Stimulated activated CD8-positive, alpha-beta memory T cell treated with anti-CD3 and anti-CD28 coated beads, Interleukin-7, amount 100 ng/mL, for 48 hours (primary cell): ENCODE measurements at regions not wholly inside any gene's neighbourhood (a gene's known extent, or its start where the extent isn't known, plus 50 kb on each side); places are given as distances from the start of the nearest gene placed in this dataset.

Experiments used
- DNase-seq, 2 donors: peaks; one replicate each; pipeline ENCODE4 v3.0.0-alpha.2; 2020; ENCODE audit warnings: low read depth in 1 of 2; ENCODE audit errors: extremely low read depth in 1 of 2

GRCh38 chr14:36083317-36083716, 93.2 kb downstream of the PTCSC3 start:
- DNase-seq: no peak

- no peak for DNase-seq
Observed at GRCh38 chr14:36078080-36078479, 98.4 kb downstream of the PTCSC3 start.

DNA sequence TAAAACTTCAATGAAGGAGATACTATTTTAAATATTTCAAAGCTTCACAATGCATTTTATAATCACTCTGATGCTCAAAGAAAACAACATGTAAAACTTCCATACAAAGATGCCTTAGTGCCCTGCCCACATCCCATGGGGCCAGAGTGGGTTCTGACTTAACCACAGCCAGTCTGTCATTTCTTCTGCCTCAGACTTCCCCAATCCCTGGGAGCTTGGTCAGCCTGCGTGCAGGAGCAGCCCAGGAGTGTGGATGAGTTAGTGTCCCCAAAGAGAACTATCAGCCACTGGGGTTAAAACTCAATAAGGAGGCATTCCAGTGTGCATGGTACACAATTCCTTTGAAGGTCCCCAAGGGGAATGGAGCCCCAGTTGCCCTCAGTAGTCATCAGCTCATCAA, 100.3 kb downstream of the PTCSC3 start:
- DNase-seq: no peak

- no peak for DNase-seq
Observed at GRCh38 chr14:36075203-36075602, 101.3 kb downstream of the PTCSC3 start.

DNA sequence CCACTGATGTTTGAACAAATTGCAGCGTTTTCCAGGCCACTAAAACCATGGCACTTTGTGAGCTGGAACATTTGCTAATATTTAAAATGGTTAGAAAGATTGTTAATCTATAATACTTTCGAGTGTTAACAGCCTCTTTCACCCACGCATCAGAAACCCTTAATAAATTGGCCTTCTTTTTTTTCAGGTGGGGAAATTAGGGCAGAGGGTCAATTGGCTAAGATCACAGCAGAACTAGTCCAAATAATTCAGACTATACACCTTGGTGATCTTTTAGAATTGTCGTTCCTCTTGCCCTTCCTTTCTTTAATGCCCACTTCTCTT, 105.8 kb downstream of the PTCSC3 start:
- DNase-seq: no peak

DNA sequence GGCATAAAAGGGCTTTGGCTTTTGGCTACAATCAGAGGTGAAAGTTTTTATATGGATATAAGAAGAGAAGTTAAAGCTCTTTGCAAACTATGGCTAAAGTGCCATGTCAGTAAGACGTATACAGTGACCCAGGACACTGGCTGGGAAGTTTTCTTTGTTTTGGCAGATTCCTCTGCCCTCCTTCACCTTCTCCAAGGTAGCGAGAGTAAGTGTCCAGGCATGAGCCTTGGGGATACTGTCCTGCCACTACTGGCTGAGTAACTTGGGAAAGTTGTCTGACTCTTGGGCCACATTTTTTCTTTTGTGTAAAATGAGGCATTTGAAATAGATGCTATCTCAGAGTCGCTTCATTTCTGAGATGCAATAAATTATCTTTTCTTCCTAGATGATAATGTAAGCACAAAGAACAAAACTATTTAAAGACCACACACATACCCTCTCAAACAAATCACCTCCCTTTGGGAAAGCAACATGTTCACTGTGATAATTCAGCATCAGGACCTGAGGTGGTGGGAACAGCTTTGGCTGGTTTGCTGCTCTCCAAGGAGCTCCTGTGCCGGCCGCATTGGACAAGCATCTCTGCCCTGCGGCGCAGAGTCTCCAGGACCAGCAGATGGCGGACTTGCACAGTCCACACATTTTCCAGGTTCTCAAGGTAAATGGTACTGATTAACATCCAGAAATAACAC, 106.3 kb downstream of the PTCSC3 start:
- peak in 1 of 2 donors; percentile 11 for DNase-seq

- no peak for DNase-seq
Observed at GRCh38 chr14:36069535-36069900, 107.0 kb downstream of the PTCSC3 start.

DNA sequence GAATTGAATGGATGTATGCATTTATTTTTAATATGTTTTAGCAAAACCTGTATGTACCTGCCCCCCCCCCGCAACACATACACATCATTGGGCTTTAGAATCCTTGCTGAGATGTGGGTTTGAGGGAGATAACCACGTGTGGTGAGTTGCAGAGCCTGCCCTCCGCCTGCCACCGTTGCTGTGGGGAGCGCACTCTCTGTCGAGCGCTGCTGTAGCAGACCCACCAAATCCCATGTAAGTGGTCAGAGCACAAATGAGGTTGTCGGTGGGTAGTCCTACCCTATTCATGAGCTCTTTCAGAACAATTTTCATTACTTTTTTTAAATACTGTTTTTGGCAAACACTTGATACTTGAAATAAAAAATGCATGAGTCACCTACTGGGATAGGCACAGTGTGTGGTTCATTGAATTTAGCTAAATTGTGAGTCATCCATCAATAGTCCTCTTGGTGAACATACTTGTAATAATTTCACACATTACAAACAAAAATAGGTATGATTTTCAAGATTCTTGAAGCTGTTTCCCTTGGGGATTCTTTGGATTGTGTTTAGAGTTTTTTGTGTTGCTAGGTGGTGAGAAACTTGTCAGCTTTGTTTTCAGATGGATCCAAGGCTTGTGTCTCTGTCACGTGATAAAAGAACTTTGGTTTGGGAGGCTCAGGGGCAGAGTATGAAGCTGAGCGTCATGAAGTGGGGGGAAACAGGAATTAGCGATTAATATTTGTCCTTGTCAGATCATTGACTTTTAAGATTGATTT, 107.6 kb downstream of the PTCSC3 start:
- DNase-seq: no peak

DNA sequence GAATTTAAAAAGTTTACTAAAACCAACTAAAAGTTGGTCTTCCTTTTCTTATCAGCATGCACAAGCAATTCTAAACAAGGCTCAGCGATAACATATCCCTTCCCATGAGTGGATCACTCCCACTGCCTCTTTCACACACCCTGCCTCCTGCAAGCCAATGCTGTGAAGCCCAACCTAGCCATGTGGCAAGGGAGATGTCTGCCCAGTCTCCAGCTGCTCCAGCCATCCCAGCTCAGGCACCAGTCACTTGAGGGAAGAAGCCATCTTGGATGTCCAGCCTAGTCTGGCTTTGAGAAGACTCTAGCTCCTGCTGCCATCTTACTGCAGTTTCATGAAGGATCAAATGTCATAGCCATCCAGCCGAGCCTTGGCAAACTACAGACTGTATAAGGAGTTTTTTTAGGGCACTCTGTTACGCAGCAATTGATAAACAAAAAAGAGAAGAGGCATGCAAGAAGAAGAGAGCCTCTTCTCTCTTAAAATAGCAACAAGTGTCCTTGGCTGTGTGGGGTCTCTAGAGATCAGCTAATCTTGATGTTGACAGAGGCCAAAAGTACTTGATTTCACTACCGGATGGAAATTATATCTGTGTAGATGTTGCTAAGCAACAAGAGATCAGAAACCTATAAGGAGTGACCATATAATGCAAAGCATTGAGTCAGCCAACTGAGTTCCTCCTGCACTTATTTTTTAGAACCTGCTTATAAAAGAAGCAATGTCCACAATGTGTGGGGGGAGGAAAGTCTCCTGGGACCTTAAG, 108.9 kb downstream of the PTCSC3 start:
- DNase-seq: no peak

GRCh38 chr14:36066636-36067035, 109.9 kb downstream of the PTCSC3 start:
- no peak for DNase-seq

- no peak for DNase-seq
Observed at GRCh38 chr14:36065831-36066230, 110.7 kb downstream of the PTCSC3 start.

GRCh38 chr14:36059531-36059930, 117.0 kb downstream of the PTCSC3 start:
- DNase-seq: no peak

GRCh38 chr14:36057452-36058116, 118.9 kb downstream of the PTCSC3 start:
- no peak for DNase-seq

GRCh38 chr14:36056845-36057244, 119.7 kb downstream of the PTCSC3 start:
- no peak for DNase-seq

DNA sequence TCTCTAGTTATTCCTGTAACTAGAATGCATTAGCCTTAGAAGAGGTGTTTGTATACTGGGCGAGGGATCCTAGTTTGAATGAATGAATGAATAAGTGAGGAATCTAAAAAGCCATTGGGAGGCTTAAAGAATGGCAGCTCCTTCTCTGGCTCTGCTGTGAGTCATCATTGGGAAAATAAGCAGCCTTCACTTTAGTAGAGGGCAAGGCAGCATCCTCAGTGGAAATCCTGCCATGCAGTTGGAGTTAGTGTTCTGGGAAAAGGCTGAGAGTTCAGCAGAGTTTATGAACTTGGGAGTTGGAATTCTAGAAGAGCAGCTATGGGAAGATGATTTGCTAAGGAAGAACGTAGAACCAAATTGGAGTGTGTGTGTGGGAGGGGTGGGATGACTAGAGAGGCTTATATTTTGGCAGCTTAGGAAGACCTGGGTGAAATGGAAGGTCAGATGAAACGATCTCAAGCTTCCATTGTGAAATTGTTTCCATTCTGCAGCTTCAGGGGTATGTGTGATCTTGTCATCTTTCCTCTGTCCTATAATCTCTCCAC, 120.8 kb downstream of the PTCSC3 start:
- DNase-seq: no peak

DNA sequence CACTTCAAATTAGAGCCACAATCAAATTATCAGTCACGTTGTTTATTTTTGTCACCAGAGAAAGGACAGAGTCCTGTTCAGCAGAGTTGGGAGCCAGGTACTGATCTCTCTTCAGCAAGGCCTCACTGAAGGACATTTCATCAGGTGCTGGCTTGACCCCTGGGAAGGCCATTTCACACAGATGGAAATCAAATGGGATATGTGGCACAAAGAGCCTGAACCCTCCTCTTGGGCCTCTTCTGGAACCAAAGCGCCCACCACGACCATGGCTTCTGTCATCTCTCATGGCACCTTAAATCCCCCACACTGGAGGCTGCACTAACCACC, 121.5 kb downstream of the PTCSC3 start:
- no peak for DNase-seq

- no peak for DNase-seq
Observed at GRCh38 chr14:36054353-36055051, 122.0 kb downstream of the PTCSC3 start.

- DNase-seq: no peak
Observed at GRCh38 chr14:36052681-36053080, 123.8 kb downstream of the PTCSC3 start.

DNA sequence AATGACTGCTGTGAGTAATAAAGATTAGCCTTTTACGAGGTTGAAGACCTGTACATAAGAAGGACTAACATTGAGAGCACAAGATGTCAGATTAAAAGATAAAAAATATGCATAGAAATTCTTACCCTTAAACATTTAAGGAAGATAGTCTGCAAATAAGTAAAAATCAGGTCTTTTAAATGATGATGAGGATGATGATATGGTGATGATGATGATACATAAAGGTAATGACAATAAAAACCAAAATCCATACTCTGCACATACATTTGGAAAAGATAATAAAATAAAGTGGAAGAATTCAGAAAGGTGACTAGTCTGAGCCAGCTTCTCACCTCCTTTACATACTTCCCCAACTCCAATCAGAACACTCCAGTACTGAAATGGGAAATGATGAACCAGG, 124.5 kb downstream of the PTCSC3 start:
- DNase-seq: no peak

- DNase-seq: no peak
Observed at GRCh38 chr14:36048667-36049066, 127.9 kb downstream of the PTCSC3 start.

GRCh38 chr14:36047912-36048311, 128.6 kb downstream of the PTCSC3 start:
- DNase-seq: no peak
